Ammon's horn (tissue), 1 donor: ENCODE measurements at regions not wholly inside any gene's neighbourhood (a gene's known extent, or its start where the extent isn't known, plus 50 kb on each side); places are given as distances from the start of the nearest gene placed in this dataset.
"Not testable (repeated sequence)": the region's sequence is repeated elsewhere in the genome, so short reads cannot be mapped to it uniquely, and the experiment has no call there.

Experiments
- DNase-seq: peaks from one replicate; pipeline ENCODE4 v3.0.0-alpha.2; 2016; ENCODE audit warnings: low spot score

- DNase-seq = no peak
Observed at GRCh38 chr2:82062463-82062862, 1757.9 kb upstream of the LRRTM1 start.

DNA sequence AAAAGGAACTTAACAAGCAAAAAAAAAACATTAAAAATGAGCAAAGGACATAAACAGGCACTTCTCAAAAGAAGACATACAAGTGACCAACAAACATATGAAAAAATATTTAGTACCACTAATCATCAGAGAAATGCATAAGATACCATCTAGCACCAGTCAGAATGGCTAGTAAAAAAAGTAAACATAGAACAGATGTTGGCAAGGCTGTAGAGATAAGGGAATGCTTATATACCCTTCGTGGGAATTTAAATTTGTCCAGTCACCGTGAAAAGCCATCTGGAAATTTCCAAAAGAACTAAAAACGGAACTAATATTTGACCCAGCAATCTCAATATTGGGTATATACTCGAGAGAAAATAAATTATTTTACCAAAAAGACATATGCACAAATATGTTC is 1751.3 kb upstream of the LRRTM1 start:
- DNase-seq = no peak

GRCh38 chr2:82043867-82044266 is 1739.3 kb upstream of the LRRTM1 start:
- DNase-seq = no peak

DNA sequence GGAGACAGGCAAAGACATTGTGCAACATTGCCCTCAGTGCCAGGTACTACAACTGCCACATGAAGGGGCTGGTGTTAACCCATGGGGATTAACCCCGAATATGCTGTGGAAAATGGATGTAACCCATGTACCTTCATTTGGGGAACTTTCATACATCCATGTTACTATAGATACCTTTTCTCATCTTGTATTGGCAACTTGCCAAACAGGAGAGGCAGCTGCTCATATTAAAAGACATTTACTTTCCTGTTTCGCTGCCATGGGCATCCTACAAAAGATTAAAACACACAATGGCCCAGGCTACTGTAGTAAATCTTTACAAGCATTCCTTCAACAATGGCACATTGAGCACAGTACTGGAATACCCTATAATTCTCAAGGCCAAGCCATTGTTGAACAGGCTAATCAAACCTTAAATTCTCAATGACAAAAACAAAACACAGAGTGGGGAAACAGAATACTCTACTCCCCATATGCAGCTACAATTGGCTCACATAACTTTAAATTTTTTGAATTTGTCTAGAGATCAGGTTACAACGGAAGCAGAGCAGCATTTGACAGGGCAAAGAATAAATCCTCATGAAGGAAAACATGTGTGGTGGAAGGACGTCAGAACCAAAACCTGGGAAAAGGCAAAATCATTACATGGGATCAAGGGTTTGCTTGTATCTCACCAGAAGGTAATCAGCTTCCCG is 1723.5 kb upstream of the LRRTM1 start:
- no peak for DNase-seq

DNA sequence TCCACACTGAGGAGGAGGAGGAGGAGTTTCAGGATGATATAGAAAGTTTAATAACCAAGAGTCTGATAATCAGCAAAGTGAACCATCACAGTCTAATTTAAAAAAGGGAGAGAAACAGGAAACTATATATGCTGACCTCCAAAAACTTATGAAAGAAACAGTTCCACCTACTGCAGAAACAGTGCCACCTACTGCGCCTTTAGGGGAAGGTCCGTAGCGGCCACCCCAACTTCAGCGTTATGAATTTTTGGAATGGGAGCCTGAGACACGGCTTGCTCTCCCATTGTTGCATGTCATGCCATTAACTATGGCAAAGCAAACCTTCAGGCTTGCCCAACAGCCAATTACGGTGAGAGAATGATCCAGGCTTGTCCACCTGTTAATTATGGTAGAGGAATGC is 1719.2 kb upstream of the LRRTM1 start:
- no peak for DNase-seq

GRCh38 chr2:82013641-82014040 is 1709.1 kb upstream of the LRRTM1 start:
- no peak for DNase-seq

- no peak for DNase-seq
Observed at GRCh38 chr2:82007071-82007664, 1702.6 kb upstream of the LRRTM1 start.

- DNase-seq = not testable (repeated sequence)
Observed at GRCh38 chr2:82005889-82006288, 1701.3 kb upstream of the LRRTM1 start.

GRCh38 chr2:82001614-82002013 is 1697.1 kb upstream of the LRRTM1 start:
- DNase-seq = no peak

- DNase-seq = no peak
Observed at GRCh38 chr2:82000606-82001005, 1696.1 kb upstream of the LRRTM1 start.

DNA sequence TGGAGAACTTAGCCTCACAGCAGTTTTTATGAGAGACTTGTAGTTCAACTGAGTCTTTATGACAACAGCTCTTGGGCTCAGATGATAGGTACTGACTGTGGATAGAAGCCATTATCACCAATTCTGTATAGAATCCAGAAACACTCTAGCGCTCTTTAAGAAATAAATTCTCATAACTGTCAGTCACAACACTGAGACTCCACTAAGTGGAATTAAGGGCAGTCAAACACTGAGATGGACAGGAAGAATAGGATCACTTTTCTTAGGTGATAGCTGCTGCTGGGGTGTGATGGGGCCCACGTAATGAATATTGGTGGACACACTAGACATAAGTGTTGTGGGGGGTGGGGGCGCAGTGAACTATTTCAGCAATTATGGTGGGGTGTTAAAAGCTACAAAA is 1691.8 kb upstream of the LRRTM1 start:
- DNase-seq = no peak

DNA sequence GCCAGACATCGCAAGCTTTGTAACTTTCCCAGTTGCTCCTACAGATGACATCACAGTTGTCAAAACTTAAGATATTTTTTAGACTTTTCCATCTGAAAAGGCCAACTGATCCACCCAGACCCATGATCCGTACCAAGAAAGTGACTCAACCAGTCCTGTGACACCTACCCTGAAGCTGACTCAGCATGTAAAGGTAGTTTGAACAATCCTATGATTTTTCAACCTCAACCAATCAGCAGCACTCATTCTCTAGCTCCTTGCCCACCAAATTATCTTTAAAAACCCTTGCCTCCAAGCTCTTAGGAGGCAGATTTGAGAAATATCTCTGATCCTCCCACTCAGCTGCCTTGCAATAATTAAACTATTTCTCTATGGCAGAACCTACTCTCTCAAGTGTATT is 1686.7 kb upstream of the LRRTM1 start:
- DNase-seq = no peak

DNA sequence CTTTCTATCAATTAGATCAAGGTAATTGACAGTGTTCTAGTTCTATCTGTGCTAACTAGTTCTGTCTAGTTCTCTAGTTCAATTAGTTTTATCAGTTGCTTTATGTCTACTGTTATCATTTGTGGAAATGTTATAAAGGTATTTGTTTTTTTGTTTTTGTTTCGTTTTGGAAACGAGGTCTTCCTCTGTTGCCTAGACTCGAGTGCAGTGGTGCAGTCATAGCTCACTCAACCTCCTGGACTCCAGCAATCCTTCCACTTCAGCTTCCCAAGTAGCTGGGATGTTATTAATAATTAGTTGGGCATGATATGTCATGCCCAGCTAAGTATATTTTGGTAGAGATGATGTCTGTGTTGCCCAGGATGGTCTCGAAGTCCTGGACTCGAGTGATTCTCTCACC is 1682.8 kb upstream of the LRRTM1 start:
- DNase-seq = no peak

DNA sequence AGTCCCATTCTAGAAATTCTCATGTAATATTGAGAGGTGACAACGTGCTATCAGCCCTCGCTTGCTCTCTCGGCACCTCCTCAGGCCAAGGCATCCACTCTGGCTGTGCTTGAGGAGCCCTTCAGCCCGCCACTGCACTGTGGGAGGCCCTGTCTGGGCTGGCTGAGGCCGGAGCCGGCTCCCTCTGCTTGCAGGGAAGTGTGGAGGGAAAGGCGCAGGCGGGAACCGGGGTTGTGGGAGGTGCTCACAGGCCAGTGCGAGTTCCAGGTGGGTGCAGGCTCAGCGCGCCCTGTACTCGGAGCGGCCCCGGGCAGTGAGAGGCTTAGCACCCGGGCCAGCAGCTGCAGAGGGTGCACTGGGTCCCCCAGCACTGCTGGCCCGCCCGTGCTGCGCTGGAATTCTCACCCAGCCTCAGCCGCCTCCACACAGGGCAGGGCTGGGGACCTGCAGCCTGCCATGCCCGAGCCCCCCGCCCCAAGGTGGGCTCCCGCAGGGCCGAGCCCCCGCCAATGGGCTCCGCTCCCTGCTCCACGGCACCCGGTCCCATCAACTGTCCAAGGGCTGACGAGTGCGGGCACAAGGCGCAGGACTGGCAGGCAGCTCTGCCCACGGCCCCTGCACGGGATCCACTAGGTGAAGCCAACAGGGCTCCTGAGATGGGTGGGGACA is 1680.6 kb upstream of the LRRTM1 start:
- DNase-seq = no peak

- no peak for DNase-seq
Observed at GRCh38 chr2:81981585-81981984, 1677.0 kb upstream of the LRRTM1 start.

DNA sequence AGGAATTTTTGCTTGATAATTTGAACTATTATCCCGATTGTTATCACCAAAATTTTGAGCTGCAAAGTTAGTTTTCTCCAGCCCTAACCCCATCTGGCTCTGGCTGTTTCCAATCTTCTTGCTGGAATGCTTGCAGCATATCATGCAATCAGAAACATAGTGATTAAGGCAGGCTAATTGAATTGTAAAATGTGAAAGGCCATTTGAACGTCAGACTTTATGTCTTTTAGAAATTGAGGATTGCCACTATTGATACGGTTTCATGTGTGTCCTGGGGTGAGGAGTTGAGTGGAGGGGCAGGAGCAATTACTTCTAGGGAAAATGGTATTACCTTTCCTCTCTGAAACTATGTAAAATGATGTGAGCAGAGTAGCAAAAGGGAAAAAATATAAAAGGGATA is 1674.5 kb upstream of the LRRTM1 start:
- no peak for DNase-seq

GRCh38 chr2:81976998-81977397 is 1672.4 kb upstream of the LRRTM1 start:
- DNase-seq = no peak

DNA sequence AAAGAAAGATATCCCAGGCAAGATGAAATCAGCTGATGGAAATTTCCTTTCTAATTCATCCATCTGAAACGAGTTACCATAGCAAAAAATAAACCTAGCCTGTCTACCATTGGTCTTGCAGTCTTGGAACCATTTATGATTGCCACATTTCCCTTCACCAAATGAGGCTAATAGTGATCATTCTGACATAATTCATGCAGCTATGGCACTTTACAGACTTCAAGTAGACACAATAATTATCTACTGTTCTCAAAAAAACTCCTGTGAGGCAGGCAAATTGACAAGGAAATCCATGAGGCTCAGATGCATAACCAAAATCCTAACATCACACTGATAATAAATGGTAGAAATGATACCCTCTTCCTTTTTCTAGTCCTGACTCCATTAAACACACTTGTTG is 1669.7 kb upstream of the LRRTM1 start:
- no peak for DNase-seq

DNA sequence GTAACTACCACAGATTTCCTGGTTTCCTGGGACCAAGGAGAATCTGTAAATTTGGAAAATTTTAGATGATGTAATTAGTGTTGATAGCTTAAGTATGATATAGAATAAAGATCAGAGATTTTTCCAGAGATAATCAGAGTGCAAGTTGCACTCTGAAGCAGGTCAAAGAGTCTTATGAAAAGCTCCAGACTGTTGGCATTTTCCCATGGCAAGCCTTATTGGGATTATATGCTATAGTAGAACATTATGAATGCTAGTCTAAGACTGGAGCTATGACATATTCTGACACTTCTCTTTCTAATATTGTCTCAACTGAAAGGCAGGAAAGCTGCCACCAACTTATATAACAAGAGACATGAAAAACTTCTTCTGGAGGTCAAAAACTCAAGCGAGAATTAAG is 1638.3 kb upstream of the LRRTM1 start:
- no peak for DNase-seq

DNA sequence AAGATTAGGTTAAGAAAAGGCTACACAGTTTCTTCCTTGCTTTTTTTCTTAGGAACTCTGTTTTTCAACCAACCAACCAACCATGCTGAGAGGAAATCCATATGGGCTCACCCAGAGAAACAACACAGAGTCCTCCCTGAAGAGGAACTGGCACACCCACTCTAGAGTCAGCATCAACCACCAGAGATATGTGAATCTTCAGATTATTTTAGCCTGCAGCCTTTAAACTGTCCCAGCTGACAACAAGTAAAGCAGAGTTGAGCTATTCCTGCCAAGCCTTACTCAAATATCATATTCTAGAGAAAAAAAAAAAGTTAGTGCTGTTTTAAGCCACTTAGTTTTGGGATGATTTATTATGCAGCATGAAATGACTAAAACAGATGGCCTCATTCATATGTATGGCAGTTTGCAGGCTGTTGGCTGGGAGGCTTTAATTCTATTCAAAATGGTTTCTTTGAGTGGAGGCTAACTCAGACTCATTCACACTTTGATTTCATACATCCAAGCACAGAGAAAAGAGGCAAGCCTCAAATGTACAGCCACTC is 1637.7 kb upstream of the LRRTM1 start:
- DNase-seq = no peak

DNA sequence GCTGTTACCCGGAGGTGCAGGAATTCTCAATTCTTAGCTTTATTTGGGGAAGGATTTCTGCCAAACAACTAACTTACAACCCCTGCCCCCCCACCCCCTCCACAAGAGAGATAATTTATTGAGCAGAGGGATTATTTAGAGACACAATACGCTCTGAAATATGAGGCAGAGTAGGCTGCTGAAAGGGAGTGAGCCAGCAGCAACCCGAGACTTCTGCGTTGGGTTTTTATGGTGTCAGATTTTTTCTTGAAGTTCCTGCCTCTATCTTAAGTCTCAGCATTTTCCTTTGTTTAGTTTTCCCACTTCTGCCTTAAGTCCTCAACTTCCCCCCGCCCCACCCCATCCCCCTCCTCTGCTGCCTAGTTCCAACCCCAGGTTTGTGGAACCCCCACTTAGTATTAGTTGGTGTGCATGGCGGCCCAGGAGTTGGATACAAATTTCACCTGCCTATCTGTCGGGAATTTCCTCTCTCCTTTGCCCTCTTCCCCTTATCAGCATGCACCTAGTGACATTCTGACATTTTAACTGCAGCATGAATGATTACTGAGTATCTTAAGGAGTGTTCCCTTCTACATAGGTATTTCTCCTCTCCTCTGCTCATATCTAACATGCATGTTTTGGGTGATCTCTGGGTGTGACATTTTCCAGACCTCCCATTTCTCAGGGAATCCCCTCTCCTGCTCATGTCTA is 1635.9 kb upstream of the LRRTM1 start:
- no peak for DNase-seq

- no peak for DNase-seq
Observed at GRCh38 chr2:81937944-81938343, 1633.4 kb upstream of the LRRTM1 start.

DNA sequence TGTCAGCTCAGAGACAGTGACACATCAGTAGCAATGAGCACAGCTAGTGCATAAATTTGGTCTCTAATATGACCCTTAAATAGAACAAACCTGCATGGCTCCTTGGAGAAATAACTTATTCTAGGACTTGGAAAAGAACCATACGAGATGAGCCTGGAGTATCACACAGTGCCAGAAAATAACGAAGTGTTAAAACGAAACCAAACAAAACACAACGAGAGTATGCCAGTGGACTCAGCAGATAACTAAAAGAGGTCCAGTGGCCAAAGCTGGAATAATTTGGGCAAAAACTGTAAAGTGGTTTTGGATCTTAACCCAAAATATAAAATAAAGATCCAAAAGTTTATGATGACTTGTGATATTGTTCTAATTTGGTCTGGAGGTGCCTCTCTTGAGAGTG is 1599.0 kb upstream of the LRRTM1 start:
- DNase-seq = no peak
